ENCODE measurements at regions not wholly inside any gene's neighbourhood (a gene's known extent, or its start where the extent isn't known, plus 50 kb on each side); places are given as distances from the start of the nearest gene placed in this dataset.
"Not testable (repeated sequence)": the region's sequence is repeated elsewhere in the genome, so short reads cannot be mapped to it uniquely, and the experiment has no call there.

DNA sequence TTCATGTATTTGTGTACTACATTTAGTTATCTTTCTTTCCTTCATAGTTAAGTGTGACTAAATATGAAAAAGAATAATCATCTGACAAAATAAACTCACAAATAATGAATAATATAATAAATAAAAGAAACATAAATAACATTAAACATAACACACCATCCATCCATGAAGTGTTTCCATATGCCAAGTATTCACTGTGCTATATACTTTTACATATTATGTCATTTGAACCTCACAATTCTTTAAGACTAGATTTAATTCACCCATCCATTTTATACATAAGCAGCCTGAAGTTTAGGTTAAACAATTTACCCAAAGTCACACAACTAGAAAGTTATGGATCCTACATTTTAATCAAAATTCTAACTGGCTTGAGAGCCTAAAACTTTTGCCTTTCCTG, 549.4 kb upstream of the HS3ST5 start:
- no peak for DNase-seq

DNA sequence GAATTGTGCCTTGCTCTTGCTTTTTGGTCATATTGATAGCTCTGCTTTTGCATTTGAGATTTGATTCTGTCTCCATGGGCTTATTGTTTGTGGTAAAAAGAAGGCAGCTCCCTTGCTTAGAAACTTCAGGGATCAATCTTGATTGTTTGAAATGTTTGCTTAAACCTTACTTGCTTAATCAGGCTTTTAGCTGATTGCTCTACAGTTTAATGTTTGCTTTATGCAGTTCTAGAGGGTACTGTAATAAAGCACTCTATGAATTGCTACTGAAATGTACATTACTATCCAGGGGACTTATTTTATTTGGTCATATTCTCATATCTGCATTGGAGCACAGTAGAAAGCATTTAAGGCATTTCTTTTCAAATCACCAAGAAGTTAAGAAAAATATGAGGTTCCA, 545.4 kb upstream of the HS3ST5 start:
- no peak for DNase-seq

DNA sequence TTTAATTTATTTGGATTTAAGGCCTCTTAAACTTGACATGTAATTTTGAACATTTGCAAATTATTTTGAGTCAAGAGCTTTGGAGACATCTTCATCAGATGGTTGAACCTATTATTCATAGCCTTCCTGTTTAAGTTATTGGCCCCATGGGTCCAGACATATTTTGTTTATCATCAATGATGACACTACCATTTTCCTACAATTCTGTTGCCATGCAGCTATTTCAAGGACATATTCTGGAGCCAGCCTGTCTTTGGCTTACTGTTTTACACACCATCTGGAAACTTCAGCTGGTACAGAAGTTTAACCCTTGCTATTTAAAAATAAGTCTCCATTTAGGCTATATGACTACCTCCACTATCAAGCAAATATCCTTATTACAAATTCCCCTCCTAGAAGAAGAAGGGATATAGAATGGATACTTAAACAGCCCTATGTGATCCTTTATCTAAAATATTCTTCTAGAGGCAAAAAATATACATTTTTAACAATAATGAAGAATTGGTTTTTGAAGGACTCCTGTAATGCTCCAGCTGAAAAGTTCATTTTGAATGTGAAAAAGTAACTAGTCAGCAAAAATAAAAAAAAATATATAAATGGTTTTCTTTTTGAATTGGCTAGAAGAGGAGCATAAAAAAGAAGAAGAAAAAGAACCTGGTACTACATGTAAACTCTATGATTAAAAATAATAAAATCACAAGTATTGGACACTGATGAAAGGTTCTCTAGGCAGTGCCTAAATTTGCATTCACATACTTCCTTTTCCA, 544.0 kb upstream of the HS3ST5 start:
- DNase-seq: no peak

DNA sequence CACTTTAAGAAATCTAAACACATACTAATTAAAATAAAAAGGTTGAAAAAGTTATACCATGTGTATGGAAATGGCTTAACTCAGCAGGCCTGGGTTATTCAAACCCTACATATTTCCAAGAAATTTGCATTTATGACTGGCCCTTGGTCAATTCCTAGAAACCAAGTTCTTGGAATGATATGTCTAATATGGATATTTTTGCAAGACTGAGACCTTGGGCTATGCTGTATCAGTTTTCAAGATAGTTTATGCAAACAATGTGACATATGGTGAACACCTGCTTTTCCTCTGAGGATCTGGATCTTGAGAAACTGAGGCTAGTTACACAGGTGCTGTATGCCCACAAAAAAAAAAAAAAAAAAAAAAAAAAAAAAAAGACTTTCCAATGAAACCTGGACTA, 536.9 kb upstream of the HS3ST5 start:
- DNase-seq: no peak

DNA sequence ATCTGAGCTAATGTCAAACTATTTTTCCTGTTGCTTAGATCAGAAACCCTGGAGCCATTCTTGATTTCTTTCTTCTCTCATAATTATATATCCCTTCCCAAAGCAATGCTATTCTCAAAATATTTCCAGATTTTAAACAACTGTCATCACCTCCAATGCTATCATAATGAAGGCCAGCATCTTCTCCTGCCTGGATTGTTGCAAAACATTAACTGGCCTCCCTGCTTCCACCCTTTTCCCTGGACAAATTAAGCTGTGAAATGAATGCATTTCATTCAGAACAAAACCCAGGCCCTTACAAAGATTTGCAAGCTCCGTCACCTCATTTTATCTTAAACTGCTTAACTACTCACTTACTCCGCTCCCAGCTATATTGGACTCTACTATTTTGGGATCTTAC, 535.3 kb upstream of the HS3ST5 start:
- DNase-seq: no peak

DNA sequence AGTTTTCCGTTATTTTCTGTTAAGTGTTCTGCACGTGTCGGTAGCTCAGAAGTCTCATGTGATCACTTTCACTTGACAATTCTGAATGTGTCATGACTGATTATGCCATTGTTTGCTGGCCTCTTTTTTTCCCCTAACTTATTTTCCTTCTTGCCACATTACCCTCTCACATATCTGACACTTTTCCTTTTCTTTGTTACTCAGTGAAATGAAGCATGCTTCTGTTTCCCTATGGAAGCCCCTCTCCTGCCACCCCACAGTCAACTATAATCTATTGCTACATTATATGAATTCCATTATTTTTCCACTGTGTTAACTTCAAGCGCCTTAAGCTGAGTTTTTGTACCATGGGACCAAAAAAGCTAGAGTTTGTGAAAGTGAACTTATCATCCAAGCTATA, 531.6 kb upstream of the HS3ST5 start:
- DNase-seq: no peak

DNA sequence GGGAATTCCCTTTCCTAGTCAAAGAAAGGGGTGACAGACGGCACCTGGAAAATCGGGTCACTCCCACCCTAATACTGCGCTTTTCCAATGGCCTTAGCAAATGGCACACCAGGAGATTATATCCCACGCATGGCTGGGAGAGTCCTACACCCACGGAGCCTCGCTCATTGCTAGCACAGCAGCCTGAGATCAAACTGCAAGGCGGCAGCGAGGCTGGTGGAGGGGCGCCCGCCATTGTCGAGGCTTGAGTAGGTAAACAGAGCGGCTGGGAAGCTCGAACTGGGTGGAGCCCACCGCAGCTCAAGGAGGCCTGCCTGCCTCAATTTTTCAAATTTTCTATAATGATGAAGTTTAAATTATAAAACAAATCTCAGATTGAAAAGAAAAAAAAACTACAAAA, 522.7 kb upstream of the HS3ST5 start:
- not testable (repeated sequence) for DNase-seq

DNA sequence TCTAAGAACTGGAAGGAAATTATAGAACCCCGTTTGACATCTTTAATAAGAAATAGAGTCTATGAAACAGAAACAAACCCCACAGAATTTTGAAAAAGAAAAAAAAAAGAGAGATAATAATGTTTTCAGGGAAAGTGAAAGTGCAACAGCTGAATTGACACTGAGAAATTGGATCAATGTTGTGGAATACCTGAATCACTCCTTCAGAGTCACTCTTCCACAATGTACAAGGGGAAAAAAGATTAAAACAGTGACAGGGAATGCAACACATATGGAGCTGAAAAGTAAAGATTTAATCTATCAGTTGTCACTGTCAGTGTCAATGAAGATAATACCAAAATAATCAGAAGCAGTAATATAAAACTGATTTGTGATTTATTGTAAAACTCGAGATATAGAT, 520.8 kb upstream of the HS3ST5 start:
- no peak for DNase-seq

DNA sequence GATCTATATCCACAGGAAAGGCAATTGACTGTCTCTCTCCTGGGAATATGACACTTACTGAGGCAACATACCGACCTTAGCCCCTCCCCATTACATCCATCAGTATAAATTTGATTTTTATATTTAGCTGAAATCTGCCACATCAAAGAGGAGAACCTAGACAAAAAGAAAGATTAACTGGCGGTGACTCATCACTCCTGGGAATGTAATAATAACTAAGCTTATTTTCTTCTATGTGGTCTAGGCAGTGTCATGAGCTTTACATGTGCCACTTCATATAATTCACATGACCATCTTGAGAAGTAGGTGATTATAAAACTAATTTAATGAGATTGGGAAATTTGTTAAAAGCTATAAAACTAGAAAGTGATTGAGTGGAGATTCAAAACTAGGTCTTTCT, 520.0 kb upstream of the HS3ST5 start:
- DNase-seq: no peak

DNA sequence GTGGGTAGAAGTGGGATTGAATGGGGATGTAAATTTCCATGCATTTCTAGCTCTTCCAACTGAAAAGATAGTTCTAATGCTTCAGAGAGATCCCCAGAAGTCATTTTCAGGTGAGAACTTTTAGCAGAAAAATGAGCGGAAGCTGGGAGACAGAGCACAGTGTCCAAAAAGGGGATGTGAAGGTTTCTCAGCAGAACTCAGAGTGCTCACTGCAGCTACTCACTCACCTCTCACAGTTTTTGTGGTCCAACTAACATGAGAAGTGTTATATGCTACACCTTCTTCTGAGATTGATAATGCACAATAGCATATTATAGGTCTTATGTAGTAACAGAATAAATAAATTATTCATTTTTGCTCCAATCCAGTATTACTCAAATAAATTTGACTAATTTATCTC, 519.2 kb upstream of the HS3ST5 start:
- no peak for DNase-seq

DNA sequence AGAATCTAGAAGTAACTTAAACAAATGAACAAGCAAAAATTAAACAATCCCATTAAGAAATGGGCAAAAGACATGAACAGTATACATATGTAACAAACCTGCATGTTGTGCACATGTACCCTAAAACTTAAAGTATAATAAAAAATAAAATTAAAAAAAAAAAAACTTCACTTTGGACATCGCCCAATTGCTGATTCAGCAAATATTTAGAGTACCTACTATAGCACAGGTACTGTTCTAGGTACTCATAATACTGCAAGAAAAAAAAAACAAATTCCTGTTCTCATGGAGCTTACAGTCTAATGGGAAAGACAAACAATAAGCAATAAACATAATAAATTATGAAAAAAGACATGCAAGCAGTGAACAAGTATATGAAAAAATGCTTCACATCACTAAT, 501.5 kb upstream of the HS3ST5 start:
- DNase-seq: no peak

DNA sequence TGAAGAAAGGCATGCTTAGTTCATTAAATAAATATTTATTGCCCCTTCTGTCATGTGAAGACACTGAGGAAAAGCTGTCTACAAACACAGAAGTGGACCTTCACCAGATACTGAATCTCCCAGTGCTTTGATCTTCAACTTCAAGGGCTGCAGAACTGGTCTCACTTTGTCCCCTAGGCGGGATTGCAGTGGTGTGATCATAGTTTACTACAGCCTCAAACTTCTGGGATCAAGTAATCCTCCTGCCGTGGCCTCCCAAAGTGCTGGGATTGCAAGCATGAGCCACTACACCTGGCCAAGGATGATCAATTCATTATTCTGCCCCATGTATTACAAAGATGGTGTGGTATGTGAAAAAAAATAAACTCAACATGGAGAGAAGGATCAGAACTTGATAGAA, 496.2 kb upstream of the HS3ST5 start:
- no peak for DNase-seq

DNA sequence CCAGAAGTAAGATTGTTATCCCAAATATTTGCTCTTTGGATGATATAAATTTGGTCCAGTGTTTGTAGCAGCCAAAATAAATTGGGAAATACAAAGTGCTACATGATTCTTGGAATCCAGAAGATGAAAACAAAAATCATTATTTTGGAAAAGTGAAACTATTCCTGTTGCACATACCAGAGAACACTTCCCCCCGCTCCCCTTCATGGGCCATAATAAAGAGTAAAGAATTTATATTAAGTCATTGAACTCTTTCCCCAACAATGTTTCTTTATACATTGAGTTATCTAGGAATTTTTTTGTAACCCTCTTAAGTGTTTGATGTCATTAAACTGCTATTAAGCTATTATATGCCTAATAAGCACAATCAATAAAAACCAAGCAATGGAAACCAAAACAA, 490.4 kb upstream of the HS3ST5 start:
- DNase-seq: no peak

DNA sequence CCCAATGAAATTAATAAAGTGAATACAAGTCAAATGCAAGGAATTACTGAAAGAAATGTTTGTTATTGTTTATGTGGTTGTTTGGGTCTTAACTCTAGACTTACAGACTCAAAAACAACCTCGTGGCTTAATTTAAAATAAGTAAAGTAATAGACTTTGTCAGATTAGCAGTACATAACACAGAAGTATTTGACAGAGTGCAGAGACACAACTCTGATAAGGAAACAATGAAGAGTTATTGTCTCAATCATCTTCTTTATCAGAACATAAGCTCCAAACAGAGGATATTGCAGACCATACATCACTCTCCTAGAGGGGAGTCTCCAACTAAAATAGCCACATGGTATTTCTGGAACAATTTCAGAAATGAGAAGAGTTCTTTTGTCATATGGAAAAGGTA, 487.7 kb upstream of the HS3ST5 start:
- no peak for DNase-seq

DNA sequence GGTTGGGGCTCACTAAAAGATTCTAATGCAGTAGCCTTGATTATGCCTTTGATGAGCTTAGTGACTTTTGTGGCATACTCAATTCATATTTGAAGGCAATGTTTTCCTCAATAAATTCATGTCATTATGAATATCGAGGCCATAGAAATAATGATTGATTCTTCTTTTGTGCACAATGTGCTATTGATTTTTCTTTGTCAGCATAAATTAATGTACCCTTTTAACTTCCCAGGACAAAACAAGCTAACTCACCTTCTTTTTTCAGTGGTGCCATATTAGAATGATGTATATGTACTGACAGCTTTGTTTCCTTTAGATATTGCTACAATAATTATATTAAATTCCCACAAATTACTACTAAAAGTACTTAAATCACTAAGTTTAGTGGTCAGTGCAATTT, 484.3 kb upstream of the HS3ST5 start:
- no peak for DNase-seq

DNA sequence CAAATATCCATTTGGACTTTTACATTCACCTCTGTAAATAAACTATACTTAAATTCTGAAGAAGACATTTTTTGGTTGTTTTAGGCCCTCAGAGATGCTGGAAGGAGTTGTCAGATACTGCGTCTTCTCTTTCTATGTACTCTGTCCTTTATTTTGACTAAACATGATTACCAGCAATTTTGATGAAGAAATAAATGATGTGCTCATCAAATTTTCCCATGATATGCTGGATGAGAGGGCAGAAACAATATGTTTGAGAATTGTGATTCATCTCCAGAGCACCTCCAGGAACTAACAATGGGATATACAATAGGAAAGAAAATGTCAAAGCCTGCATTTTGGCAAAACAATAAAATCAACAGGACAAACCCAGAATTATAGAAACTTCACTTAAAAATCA, 481.6 kb upstream of the HS3ST5 start:
- no peak for DNase-seq

DNA sequence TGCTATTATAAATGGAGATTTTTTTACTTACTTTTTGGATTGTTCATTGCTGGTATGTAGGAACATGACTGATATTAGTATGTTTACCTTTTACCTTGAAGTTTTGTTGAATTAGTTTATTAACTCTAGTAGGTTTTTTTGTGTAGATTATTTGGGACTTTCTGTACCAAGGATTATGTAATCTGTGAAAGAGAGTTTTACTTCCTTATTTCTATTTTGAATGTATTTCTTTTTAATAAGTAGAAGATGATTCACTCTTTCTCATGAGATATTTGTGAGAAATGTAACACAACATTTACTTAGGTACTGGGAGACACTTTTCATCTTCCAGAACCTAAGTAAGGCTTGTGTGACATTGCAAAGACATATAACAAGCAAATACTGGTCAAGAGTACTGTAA, 473.9 kb upstream of the HS3ST5 start:
- no peak for DNase-seq

DNA sequence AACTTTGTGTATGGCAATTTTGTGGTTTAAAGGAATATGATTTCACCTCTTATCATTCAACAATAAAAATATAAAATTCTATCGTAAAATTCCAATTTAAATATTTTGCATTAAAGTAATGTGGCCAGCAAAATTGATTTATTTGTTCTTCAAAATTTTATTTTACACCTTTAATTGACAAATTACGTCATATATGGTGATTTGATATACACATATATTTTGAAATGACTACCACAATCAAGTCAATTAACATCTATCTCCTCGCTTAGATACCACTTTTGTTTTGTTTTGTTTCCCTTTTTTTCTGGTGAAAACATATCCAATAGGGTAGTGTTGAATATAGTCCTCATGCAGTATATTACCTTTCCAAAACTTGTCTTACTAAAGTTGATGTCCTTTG, 467.6 kb upstream of the HS3ST5 start:
- DNase-seq: no peak

DNA sequence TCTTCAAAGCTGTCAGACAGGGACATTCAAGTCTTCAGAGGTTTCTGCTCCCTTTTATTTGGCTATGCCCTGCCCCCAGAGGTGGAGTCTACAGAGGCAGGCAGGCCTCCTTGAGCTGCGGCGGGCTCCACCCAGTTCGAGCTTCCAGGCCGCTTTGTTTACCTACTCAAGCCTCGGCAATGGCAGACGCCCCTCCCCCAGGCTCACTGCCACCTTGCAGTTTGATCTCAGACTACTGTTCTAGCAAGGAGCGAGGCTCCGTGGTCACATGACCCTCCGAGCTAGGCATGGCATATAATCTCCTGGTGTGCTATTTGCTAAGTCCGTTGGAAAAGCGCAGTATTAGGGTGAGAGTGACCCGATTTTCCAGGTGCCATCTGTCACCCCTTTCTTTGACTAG, 462.6 kb upstream of the HS3ST5 start:
- DNase-seq: not testable (repeated sequence)

DNA sequence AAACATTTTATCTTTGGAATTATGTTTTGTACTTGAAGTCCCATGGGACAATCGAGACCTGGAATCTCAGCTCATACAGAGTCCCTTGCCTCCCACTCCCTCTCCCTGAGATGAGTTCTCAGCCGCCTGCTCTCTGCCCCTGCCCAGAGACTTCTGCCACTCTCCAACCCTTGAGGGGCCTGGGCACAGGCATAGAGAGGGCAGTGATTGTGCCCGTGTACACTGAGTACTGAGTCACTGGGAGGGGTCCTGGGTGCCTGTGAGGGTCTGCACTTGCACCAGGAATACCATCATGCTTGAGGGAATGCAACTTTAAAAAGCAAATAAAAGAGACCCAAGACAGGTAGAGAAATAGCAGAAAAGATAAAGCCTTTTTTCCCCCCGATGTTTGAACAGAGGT, 453.8 kb upstream of the HS3ST5 start:
- no peak for DNase-seq

DNA sequence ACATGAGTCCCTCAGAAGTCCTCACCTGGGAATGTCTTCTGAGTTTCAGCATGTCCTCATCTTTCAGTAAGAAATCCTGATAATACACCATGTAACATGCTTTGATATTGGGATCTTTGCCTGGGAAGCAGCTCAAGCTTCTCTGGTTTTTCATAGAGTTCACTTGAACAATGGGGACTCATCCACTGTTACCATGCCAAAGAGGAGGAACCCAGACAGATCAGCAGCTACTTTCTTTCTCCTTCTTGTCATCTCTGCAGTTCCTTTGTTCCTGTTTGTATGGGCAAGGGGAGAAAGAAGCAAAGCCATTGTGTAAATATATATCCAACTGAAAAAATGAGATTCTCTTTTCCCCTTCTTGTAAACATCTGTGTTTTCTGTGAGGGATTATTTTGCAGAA, 450.6 kb upstream of the HS3ST5 start:
- no peak for DNase-seq

DNA sequence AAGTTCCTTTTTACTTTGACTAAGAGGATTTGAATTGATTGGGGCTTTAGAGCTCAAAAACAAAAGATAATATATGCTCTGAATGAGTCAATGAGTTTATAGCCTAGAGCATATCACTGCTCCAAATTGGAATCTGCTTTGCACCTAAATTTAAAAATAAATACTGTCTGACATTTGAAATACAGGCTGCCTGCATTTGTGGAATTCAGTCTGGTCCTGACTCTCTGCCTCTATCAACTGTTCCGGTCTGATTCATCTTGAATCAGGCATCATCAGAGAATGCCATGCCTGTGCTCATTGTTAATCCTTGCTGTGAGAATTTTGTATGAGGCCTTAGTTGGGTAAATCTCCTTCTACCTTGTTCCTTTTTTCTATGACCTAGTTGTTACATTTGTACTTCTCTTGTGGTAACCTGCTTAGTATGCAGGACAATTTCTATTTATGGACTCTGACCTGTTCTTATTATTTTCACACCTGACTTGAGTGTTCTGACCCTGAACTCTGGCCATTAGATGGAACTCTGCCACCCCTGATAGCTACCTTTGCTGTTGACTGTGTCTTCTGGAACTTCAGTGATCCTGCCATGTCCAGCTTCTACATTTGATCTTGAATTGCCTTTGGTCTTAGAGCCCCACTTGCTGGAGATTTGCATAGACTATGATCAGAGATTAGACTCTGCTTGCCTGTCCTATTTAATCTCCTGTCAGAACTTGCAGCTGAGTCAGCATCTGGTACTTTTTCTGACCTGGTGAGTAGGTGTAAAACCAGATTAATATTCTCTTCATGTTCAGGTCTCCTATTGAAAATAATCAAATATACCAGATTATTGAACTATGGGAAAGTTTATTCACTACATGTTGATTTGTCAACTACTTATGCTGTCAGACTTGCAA, 442.7 kb upstream of the HS3ST5 start:
- DNase-seq: no peak

DNA sequence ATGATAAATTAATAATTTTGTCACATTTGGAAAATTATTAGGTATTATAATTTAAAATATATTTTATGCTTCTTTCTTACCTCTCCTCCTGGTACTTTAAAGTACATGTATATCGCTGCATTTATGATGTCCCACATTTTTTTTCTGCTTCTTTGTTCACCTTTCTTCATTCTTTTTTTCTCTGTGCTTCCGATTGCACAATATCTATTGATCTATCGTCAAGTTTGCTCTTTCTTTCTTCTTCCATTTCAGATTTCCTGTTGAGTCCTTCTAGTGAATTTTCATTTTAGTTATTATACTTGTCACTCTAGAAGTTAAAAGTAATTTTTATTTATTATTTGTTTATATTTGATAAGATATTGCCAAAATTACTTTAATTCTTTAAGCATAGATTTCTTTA, 441.0 kb upstream of the HS3ST5 start:
- no peak for DNase-seq

DNA sequence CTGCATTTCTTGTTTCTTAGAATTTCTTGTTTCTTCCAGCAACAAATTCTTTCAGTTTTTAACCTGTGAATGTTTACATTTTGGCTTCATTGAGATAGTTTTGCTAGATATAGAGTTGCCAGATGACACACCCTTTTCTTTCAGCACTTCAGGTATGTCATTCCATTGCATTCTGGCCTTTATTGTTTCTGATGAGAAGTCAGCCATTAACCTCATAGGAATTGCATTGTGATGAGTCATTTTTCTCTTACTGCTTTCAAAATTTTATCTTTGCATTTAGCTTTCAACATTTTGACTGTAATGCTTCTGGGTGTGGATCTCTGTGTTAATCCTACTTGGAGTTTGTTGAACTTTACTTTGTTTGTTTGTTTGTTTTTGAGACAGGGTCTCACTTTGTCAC, 440.3 kb upstream of the HS3ST5 start:
- no peak for DNase-seq

All from fibroblast of skin of scalp (primary cell).